ENCODE measurements at regions not wholly inside any gene's neighbourhood (a gene's known extent, or its start where the extent isn't known, plus 50 kb on each side); places are given as distances from the start of the nearest gene placed in this dataset.

- no peak for DNase-seq
These were observed 516.8 kb downstream of the CFAP47 start for GRCh38 chrX:36436361-36436760.

DNA sequence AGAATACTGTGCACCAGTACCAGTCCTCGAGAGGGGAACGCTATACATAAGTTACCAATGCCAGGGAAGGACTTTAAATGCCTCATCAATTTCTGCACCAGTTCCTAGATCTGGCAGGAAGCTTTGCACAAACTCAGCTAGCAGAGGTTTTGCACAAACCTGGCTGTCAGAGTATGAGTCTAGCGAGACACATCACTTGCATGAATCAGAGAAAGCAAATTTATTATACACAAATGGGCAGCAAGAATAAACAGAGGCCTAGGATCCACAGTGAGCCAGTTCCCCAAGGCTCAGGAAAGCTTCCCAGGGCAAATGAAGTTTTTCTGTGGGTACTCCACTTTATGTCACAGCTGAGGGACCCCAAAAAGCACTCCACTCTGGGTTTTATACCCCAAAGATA is 523.5 kb downstream of the CFAP47 start:
- no peak for DNase-seq

- DNase-seq: no peak
These were observed 526.0 kb downstream of the CFAP47 start for GRCh38 chrX:36445566-36445965.

DNA sequence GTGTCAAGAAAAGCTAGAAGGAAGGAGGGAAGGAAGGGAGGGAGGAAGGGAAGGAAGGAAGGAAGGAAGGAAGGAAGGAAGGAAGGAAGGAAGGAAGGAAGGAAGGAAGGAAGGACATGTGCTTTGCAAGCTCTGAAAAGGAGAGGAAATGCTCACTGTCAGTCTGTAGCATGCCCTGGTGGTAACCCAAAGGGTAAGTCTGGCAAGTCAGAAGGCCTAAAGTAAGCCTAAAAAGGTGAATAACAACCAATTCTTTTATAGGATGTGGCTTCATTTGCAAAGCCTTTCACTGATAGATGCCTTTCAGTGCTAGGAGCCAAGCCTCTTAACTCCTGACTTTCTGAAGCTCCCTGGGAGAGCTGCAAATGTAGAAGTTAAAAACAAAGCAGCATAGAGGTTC is 542.6 kb downstream of the CFAP47 start:
- no peak for DNase-seq

DNA sequence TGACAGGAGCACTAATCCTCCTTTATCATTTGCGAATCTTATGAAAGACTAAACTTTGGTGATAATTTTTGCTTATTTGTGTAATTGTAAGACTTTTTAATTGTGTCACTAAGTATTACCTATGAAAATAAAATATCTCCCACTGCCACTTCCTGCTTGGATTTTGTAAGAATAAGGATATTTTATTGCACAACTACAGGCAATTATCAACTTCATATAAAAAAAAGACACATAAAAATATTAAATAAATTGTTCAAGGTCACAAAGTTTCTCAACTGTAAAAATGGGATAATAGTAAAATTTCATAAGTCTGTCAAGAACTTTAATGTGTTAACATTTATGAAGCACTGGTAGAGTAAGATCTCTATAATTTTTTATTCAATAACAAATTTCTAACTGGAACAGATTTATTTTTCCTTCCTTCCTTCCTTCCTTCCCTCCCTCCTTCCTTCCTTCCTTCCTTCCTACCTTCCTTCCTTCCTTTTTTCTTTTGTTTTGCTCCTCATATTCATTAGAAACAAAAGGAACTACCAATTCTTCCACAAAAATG is 527.6 kb upstream of the FAM47C start:
- no peak for DNase-seq

DNA sequence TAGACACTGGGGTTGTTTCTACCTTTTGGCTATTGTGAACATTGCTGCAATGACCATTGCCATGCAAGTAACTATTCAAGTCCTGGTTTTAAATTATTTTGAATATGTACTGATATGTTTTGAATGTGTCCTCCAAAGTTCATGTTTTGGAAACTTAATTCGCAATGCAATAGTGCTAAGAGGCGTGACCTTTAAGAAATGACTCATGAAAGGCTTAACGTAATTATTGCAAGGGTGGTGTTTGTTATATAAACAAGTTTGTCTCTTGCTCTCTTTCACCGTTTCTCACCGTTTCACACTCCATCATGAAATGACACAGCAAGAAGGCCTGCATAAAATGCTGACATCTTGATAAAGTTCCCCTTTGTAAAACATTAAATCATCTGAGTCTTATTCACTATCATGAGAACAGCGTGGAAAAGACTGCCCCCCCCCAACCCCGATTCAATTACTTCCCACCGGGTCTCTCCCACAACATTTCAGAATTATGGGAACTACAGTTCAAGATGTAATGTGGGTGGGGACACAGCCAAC is 506.9 kb upstream of the FAM47C start:
- DNase-seq: no peak

- no peak for DNase-seq
These were observed 503.5 kb upstream of the FAM47C start for GRCh38 chrX:36504625-36505024.

DNA sequence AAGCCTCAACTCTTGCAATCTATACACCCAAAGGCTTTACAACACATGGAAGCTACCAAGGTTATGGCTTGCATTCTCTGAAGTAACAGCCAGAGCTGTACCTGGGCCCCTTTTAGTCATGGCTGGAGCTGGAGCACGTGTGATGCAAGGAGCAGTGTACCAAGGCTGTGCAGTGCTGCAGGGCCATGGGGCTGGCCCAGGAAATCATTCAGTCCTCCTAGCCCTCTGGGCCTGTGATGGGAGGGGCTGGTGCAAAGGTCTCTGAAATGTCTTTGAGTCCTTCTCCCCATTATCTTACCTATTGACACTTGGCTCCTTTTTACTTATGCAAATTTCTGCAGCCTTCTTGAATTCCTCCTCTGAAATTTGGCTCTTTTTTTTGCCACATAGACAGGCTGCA is 500.1 kb upstream of the FAM47C start:
- no peak for DNase-seq

DNA sequence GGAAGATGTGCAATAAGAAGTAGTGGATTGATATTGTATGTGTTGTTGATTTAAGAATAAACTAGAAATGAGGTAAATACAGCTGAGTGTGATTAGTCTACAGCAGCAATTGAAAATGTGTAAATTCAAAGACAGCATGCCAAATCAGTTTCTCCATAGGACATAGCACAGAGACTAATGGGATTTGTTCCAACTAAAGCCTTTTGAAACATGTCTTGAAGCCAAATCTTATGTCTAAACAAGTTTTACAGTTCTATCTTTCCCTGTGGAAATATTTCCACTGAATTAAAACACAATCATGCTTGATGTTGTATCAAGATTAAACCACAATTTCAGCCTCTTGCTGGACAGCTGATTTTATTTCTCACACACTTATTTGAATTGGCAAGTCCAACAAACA is 497.4 kb upstream of the FAM47C start:
- no peak for DNase-seq

DNA sequence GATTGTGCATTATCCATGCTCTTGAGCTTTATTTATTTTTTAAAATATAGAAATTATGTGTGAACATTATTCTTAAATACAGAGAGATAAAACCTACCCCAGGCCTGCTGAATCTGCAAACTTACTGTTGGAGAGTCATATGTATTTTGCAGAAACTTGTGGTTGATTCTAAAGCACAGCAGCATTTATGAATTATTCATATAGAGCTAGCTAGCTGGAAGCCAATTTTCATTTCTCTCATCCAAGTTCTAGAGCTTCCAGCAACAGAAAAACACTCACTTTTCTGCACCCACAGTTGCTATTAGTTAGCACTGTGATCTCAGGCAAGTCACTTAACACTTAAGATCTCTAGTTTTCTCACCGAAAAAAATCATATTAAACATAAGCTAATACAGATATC is 479.5 kb upstream of the FAM47C start:
- no peak for DNase-seq

GRCh38 chrX:36534900-36535299 is 473.3 kb upstream of the FAM47C start:
- DNase-seq: peak; percentile 90

GRCh38 chrX:36543499-36543898 is 464.7 kb upstream of the FAM47C start:
- peak; percentile 80 for DNase-seq

DNA sequence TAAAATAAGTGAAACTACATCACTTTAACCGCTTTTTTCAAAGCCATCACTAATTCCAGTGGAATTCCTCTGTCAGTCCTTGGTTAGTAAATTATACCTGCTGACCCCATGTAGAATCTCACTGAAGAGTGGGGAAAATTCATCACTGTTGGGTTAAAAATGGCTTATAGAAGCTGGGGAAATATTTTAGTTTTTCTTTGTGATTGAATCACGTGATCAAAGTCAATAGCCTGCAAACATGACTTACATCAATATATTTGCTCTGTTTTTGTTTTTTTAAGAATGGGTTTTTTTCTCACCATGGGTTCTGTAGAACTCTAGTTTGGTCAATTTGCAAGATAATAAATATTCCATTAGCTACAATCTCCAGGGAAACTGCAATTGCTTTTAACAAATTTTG is 445.2 kb upstream of the FAM47C start:
- no peak for DNase-seq

GRCh38 chrX:36568946-36569345 is 439.2 kb upstream of the FAM47C start:
- DNase-seq: peak; percentile 11

GRCh38 chrX:36573720-36574119 is 434.4 kb upstream of the FAM47C start:
- no peak for DNase-seq

- no peak for DNase-seq
These were observed 432.5 kb upstream of the FAM47C start for GRCh38 chrX:36575670-36576069.

DNA sequence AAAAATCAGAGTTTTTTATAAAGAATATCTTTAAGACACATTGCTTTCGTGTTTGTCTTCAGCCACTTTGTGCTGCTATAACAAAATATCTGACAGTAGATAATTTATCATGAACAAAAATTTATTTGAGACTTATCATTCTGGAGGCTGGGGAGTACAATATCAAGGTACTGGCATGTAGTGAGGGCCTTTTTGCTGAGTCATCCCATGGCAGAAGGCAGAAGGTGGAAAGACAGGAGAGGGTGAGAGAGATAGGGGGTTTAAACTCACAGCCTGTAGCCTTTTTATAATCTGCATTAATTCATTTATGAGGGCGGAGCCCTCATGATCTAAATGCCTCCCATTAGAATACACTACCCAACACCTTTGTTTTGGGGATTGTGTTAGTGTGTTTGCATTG is 431.2 kb upstream of the FAM47C start:
- no peak for DNase-seq

DNA sequence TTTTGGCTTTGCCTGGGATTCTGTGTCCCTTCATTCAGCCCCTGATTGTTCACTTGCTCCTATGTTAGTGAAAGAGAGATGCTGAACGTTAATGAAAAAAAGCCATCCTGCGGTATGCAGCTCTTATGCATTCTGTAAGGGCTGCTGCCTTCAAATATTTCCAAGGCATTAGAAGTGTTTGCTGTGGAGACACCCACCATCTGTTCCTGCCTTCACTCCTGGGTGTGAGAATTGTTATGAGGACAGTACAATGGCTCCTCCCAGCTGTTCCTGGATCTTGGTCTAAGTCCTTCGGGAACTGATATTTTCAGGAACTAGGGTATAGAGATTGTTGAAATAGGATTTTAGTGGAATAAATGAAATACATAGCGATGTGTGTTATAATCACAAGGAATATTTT is 427.1 kb upstream of the FAM47C start:
- no peak for DNase-seq

DNA sequence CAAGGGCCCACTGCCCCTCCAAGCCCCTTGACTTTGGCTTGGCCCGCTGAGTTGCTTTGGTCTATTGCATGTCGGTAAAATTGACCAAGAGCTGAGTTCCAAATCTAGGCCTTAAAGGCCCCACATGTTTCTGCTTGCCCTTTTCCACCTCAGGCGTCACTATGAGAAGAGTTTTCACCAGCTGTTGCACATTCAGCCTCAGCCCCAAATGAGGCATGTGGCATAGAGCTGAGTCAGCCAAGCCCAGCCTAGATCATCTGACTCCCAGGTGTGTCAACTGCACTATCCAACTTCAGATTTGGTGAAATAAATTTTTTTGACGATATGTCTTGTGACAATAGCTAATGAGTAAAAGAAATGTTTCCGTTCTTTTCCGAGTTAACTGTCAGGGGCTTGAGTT is 424.5 kb upstream of the FAM47C start:
- no peak for DNase-seq

- no peak for DNase-seq
These were observed 398.3 kb upstream of the FAM47C start for GRCh38 chrX:36609616-36610585.

DNA sequence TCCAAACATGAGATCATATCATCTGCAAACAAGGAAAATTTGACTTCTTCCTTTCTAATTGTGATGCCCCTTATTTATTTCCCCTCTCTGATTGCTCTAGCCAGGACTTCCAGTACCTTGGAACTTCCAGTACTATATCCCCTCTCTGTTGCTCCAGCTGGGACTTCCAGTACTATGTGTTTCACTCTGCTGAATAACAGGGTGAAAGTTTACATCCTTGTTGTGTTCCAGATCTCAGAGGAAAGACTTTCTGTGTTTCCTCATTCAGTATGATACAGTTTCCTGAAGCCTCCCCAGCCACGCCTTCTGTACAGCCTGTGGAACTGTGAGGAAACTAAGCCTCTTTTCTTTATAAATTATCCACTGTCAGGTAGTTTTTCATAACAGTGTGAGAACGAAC is 381.3 kb upstream of the FAM47C start:
- no peak for DNase-seq

DNA sequence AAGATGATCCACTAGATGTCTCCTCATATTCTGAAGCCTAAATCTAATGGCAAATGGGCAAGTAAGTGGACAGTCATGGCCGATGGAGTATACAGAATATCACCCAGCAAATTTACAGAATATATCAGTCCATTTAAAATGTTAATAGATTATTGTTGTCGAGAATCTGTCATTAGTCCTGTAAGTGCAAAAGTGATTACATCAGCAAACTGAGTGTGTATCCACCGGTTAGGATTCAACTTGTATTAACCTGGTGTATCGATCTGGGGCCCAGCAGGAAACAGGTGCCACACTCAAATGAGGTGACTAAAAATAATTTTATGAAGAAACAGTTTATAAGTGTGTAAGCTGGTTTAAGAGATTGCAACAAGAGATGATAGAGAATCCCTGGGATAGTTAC is 367.9 kb upstream of the FAM47C start:
- DNase-seq: no peak

DNA sequence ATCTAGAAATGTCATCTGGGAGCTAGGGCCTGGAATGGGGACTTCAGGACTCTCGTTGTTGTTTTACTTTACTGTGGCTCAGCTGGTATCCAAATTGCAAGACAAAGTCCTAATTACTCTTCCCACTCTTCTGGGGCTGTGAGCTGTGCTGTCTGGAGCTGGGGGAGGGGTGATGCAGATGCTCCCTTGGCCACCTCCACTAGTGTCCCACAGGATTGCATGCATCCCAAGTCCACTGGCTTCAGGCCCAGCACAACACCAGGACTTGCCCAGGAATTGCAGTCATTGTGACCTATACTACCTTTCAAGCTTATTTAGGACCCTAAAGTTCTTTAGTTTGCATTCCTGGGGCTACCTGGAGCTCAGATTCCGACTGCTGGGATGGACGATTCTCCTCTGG is 366.1 kb upstream of the FAM47C start:
- DNase-seq: no peak

- DNase-seq: no peak
These were observed 357.5 kb upstream of the FAM47C start for GRCh38 chrX:36650622-36651021.
